H9 (cell line): ENCODE measurements at regions not wholly inside any gene's neighbourhood (a gene's known extent, or its start where the extent isn't known, plus 50 kb on each side); places are given as distances from the start of the nearest gene placed in this dataset.

Source experiments
- DNase-seq: peaks from one replicate; pipeline ENCODE4 v3.0.0-alpha.2; 2017
- H2AFZ ChIP-seq: one replicate; pipeline ENCODE4 v1.6.1; 2013; ENCODE audit warnings: mild to moderate bottlenecking, low read length, control low read depth, moderate library complexity
- H2AK5ac ChIP-seq: 2 replicates; pipeline ENCODE4 v1.6.1; 2013; ENCODE audit warnings: low read length, control low read depth, mixed read lengths; ENCODE audit not compliant: insufficient read length
- H2BK120ac ChIP-seq: one replicate; pipeline ENCODE4 v1.6.1; 2013; ENCODE audit warnings: low read depth, mild to moderate bottlenecking, low read length, control low read depth, inconsistent platforms; ENCODE audit not compliant: poor library complexity, severe bottlenecking
- H2BK12ac ChIP-seq: 2 replicates; pipeline ENCODE4 v1.6.1; 2013; ENCODE audit warnings: low read length, control low read depth, mixed read lengths, low read depth; ENCODE audit not compliant: insufficient read length
- H2BK15ac ChIP-seq: 2 replicates; pipeline ENCODE4 v1.6.1; 2013; ENCODE audit warnings: low read depth, low read length, control low read depth
- H2BK20ac ChIP-seq: one replicate; pipeline ENCODE4 v1.6.1; 2013; ENCODE audit warnings: low read depth, mild to moderate bottlenecking, low read length, control low read depth, inconsistent platforms; ENCODE audit not compliant: poor library complexity, severe bottlenecking
- H2BK5ac ChIP-seq: 2 replicates; pipeline ENCODE4 v1.6.1; 2013; ENCODE audit warnings: low read length, control low read depth, mixed read lengths; ENCODE audit not compliant: insufficient read length
- H3K14ac ChIP-seq: 2 replicates; pipeline ENCODE4 v1.6.1; 2013; ENCODE audit warnings: low read length, control low read depth; ENCODE audit not compliant: insufficient read depth
- H3K18ac ChIP-seq: 2 replicates; pipeline ENCODE4 v1.6.1; 2013; ENCODE audit warnings: low read depth, mild to moderate bottlenecking, mixed read lengths, low read length, control low read depth; ENCODE audit not compliant: insufficient read length
- H3K23ac ChIP-seq: 2 replicates; pipeline ENCODE4 v1.6.1; 2013; ENCODE audit warnings: low read length, control low read depth, mixed read lengths, low read depth; ENCODE audit not compliant: insufficient read length
- H3K23me2 ChIP-seq: 2 replicates; pipeline ENCODE4 v1.6.1; 2013; ENCODE audit warnings: low read depth, mild to moderate bottlenecking, mixed read lengths, low read length, control low read depth; ENCODE audit not compliant: insufficient read length, poor library complexity, severe bottlenecking
- H3K27ac ChIP-seq: 2 replicates; pipeline ENCODE4 v1.5.1; 2013; ENCODE audit warnings: low read length, control low read depth, mixed read lengths, low read depth; ENCODE audit not compliant: insufficient read length
- H3K27me3 ChIP-seq: 2 replicates; pipeline ENCODE4 v1.6.1; 2013; ENCODE audit warnings: low read length, control low read depth, inconsistent platforms; ENCODE audit not compliant: insufficient read depth
- H3K4ac ChIP-seq: 2 replicates; pipeline ENCODE4 v1.6.1; 2013; ENCODE audit warnings: low read depth, mild to moderate bottlenecking, control low read depth, inconsistent platforms, low read length, moderate library complexity
- H3K4me1 ChIP-seq: 2 replicates; pipeline ENCODE4 v1.6.1; 2013; ENCODE audit warnings: low read length, control low read depth, inconsistent platforms; ENCODE audit not compliant: insufficient read depth
- H3K4me2 ChIP-seq: 2 replicates; pipeline ENCODE4 v1.6.1; 2013; ENCODE audit warnings: low read length, control low read depth, mixed read lengths; ENCODE audit not compliant: insufficient read length, insufficient read depth
- H3K56ac ChIP-seq: 2 replicates; pipeline ENCODE4 v1.6.1; 2013; ENCODE audit warnings: low read depth, mild to moderate bottlenecking, mixed read lengths, low read length, control low read depth; ENCODE audit not compliant: insufficient read length
- H3K79me1 ChIP-seq: 2 replicates; pipeline ENCODE4 v1.6.1; 2013; ENCODE audit warnings: low read depth, mild to moderate bottlenecking, moderate library complexity, low read length, control low read depth, inconsistent platforms; ENCODE audit not compliant: insufficient read depth, poor library complexity, severe bottlenecking
- H3K79me2 ChIP-seq: 2 replicates; pipeline ENCODE4 v1.6.1; 2013; ENCODE audit warnings: low read length, control low read depth, inconsistent platforms; ENCODE audit not compliant: insufficient read depth
- H3K9ac ChIP-seq: 2 replicates; pipeline ENCODE4 v1.6.1; 2013; ENCODE audit warnings: low read length, control low read depth, mixed read lengths; ENCODE audit not compliant: insufficient read length; ENCODE audit errors: extremely low read depth
- H3K9me3 ChIP-seq: one replicate; pipeline ENCODE4 v1.6.1; 2013; ENCODE audit warnings: low read depth, low read length, inconsistent platforms; ENCODE audit not compliant: control insufficient read depth
- H3T11ph ChIP-seq: one replicate; pipeline ENCODE4 v1.6.1; 2013; ENCODE audit warnings: mild to moderate bottlenecking, low read length, control low read depth, inconsistent platforms
- H4K20me1 ChIP-seq: one replicate; pipeline ENCODE4 v1.6.1; 2013; ENCODE audit not compliant: control insufficient read depth, insufficient read length, insufficient read depth
- H4K5ac ChIP-seq: 2 replicates; pipeline ENCODE4 v1.6.1; 2013; ENCODE audit warnings: low read depth, mild to moderate bottlenecking, mixed read lengths, low read length, control low read depth; ENCODE audit not compliant: insufficient read length
- H4K8ac ChIP-seq: replicated peaks from 2 replicates; pipeline ENCODE4 v1.6.1; 2013; ENCODE audit warnings: low read length, control low read depth, mixed read lengths, low read depth; ENCODE audit not compliant: insufficient read length
- H4K91ac ChIP-seq: 2 replicates; pipeline ENCODE4 v1.6.1; 2013; ENCODE audit warnings: low read depth, mild to moderate bottlenecking, moderate library complexity, mixed read lengths, low read length, control low read depth; ENCODE audit not compliant: insufficient read length
- H3K27ac Mint-ChIP-seq, 3 experiments: 2 replicates in 2 of 3; 3 replicates in 1 of 3; pipeline ENCODE4 v1.8.0; 2020 to 2021; ENCODE audit warnings: mixed read lengths in 3 of 3, mild to moderate bottlenecking in 1 of 3, moderate library complexity in 1 of 3
- H3K27me3 Mint-ChIP-seq: 2 replicates; pipeline ENCODE4 v1.8.0; 2021; ENCODE audit warnings: low read depth, mild to moderate bottlenecking, moderate library complexity, mixed read lengths
- H3K36me3 Mint-ChIP-seq, 3 experiments: 2 replicates in 2 of 3; 3 replicates in 1 of 3; pipeline ENCODE4 v1.8.0; 2020 to 2021; ENCODE audit warnings: low read depth in 3 of 3, mixed read lengths in 3 of 3; ENCODE audit not compliant: insufficient read depth in 1 of 3
- H3K4me1 Mint-ChIP-seq, 2 experiments: 2 replicates each; pipeline ENCODE4 v1.8.0; 2020; ENCODE audit warnings: mixed read lengths in 2 of 2
- H3K4me3 Mint-ChIP-seq, 2 experiments: 2 replicates in 1 of 2; 3 replicates in 1 of 2; pipeline ENCODE4 v1.8.0; 2020 to 2021; ENCODE audit warnings: mild to moderate bottlenecking in 2 of 2, mixed read lengths in 2 of 2, moderate library complexity in 1 of 2
- H3K9me3 Mint-ChIP-seq, 2 experiments: 2 replicates in 1 of 2; 3 replicates in 1 of 2; pipeline ENCODE4 v1.8.0; 2020; ENCODE audit warnings: mild to moderate bottlenecking in 2 of 2, mixed read lengths in 2 of 2, moderate library complexity in 1 of 2
- WGBS: extraction: QIAGEN DNeasy Blood & Tissue Kit; methylation state at CpG from one replicate; pipeline ENCODE4 v1.1.7; 2013; ENCODE audit warnings: missing lambda C conversion rate, low lambda C conversion rate, mixed read lengths; ENCODE audit not compliant: insufficient read length; ENCODE audit errors: extremely low coverage; 5-methylcytosine and 5-hydroxymethylcytosine counted together
- TF ChIP-seq, protein P1 (sequence below): fragments of 200-600 bp; sonication (generic); conservative IDR thresholded peaks from 3 replicates; pipeline ENCODE4 v1.8.0; 2021; ENCODE audit warnings: antibody characterized with exemption, mild to moderate bottlenecking

DNA sequence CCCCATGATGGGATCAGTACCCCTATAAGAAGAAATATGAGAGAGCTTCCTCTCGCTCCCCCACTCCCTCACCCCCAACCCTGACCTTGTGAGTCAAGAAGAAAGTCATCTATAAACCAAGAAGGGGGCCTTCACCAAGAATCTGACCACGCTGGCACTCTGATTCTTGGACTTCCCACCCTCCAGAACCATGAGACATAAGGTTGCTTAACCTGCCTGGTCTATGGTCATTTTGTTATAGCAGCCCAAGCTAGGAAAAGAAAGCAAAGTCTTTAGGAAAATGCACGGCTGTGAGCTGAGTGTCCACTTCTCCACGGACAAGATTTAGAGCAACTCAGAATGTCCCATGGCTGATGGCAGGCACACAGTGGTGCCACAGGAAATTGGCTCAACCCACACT lies 333.5 kb downstream of the SOX9 start:
- H3K27ac ChIP-seq = no peak overlapping the region
- no peak overlapping the region for H2AFZ ChIP-seq
- H4K8ac ChIP-seq = no peak overlapping the region
- Mint-ChIP-seq H3K4me3 (no peak overlapping the region), H3K4me1 (peaks cover 23 to 30% of the 10 kb centered on the region in 2 experiments), H3K27me3 (no peaks in the 10 kb centered on the region; the same call in 1 of the 2 replicates), H3K36me3 (no peaks in the 10 kb centered on the region; a peak in 1 of 7 replicates), H3K9me3 (peaks cover 0 to 4% of the 10 kb centered on the region in 2 experiments; a peak in 1 of 5 replicates), H3K27ac (no peak overlapping the region)
- no peak overlapping the region for H2BK5ac ChIP-seq
- no peaks in the 10 kb centered on the region for H3K23me2 ChIP-seq
- H3K23ac ChIP-seq = no peak overlapping the region
- no peak overlapping the region for H3K18ac ChIP-seq
- H4K5ac ChIP-seq = no peak overlapping the region
- no peak overlapping the region for H2BK120ac ChIP-seq
- H2BK20ac ChIP-seq = no peak overlapping the region
- H3K9ac ChIP-seq = no peak overlapping the region
- no peak overlapping the region for H2BK15ac ChIP-seq
- H3T11ph ChIP-seq = no peak overlapping the region
- TF ChIP-seq, protein P1, sequence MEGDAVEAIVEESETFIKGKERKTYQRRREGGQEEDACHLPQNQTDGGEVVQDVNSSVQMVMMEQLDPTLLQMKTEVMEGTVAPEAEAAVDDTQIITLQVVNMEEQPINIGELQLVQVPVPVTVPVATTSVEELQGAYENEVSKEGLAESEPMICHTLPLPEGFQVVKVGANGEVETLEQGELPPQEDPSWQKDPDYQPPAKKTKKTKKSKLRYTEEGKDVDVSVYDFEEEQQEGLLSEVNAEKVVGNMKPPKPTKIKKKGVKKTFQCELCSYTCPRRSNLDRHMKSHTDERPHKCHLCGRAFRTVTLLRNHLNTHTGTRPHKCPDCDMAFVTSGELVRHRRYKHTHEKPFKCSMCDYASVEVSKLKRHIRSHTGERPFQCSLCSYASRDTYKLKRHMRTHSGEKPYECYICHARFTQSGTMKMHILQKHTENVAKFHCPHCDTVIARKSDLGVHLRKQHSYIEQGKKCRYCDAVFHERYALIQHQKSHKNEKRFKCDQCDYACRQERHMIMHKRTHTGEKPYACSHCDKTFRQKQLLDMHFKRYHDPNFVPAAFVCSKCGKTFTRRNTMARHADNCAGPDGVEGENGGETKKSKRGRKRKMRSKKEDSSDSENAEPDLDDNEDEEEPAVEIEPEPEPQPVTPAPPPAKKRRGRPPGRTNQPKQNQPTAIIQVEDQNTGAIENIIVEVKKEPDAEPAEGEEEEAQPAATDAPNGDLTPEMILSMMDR = no peak
- H3K4ac ChIP-seq = no peak overlapping the region
- H3K79me2 ChIP-seq = no peaks in the 10 kb centered on the region
- H2AK5ac ChIP-seq = no peak overlapping the region
- H4K20me1 ChIP-seq = no peaks in the 10 kb centered on the region
- no CpG with 5 or more reads among the region's 4 CpGs for WGBS
- H2BK12ac ChIP-seq = no peak overlapping the region
- H3K27me3 ChIP-seq = no peaks in the 10 kb centered on the region
- no peak for DNase-seq
- H4K91ac ChIP-seq = no peak overlapping the region
- no peak overlapping the region for H3K4me2 ChIP-seq
- H3K14ac ChIP-seq = no peak overlapping the region; the same call in 1 of the 2 replicates
- no peaks in the 10 kb centered on the region for H3K9me3 ChIP-seq
- H3K56ac ChIP-seq = no peak overlapping the region
- H3K4me1 ChIP-seq = no peaks in the 10 kb centered on the region; the same call in 1 of the 2 replicates
- H3K79me1 ChIP-seq = no peaks in the 10 kb centered on the region
